ENCODE measurements at regions not wholly inside any gene's neighbourhood (a gene's known extent, or its start where the extent isn't known, plus 50 kb on each side); places are given as distances from the start of the nearest gene placed in this dataset.

DNA sequence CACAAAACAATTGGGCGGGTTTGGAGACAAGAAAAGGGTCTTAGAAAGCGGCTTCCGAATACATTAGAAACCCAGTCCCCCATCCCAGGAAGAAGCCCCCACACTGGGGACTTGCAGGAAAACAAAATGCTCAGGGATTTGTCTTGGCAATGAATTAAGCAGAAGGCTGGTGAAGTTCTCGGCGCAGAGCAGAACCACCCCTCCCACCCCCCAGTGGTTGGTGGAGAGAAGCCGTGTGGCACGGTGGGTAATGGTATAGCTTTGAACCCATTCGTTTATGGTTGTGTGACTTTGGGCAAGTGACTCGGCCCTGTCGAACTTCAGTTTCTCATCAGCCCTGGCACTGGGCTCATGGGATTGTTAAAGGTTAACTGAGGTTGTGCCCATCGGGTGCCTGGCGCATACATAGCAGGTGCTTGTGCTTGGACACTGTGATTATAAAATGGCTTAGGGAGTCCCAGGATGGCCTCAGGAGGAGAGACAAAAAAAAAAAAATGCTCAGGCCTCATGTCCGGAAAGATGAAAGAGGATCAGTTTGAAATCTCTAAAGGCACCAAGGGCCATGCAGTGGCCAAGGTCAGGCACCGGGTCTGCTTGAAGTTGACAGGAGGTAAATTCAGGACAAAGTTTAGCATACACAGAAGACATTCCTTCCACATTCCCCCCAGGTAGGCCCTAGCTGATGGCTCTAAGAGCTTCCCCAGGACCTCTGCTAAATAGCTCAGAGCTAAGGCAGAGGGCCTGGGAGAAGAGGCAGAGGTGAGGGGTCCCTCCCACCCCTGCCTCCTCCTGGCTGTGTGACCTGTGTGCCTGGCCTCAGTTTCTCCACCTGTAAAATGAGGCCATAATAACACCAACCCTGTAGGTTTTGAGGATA is 120.1 kb upstream of the PTPN1 start:
- Histone ChIP-seq H3K4me1 (peaks cover 31% of the 10 kb centered on the region), H3K27me3 (ENCODE audit: insufficient read depth in 3 of 3, low read length in 2 of 3) (no peaks in the 10 kb centered on the region), H3K4me3 (no peak overlapping the region), H3K36me3 (ENCODE audit: insufficient read depth in 1 of 2, low read depth in 1 of 2) (no peaks in the 10 kb centered on the region), H3K27ac (peak overlapping the region; percentile 72), H3K9me3 (no peaks in the 10 kb centered on the region)
- DNase-seq = no peak
- TF ChIP-seq, protein P1, sequence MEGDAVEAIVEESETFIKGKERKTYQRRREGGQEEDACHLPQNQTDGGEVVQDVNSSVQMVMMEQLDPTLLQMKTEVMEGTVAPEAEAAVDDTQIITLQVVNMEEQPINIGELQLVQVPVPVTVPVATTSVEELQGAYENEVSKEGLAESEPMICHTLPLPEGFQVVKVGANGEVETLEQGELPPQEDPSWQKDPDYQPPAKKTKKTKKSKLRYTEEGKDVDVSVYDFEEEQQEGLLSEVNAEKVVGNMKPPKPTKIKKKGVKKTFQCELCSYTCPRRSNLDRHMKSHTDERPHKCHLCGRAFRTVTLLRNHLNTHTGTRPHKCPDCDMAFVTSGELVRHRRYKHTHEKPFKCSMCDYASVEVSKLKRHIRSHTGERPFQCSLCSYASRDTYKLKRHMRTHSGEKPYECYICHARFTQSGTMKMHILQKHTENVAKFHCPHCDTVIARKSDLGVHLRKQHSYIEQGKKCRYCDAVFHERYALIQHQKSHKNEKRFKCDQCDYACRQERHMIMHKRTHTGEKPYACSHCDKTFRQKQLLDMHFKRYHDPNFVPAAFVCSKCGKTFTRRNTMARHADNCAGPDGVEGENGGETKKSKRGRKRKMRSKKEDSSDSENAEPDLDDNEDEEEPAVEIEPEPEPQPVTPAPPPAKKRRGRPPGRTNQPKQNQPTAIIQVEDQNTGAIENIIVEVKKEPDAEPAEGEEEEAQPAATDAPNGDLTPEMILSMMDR (IDR thresholded peaks at IDR 0.05) = no peak
- intact Hi-C loops (cut with DNase I) = no loop called here
- 42 to 56% (median 44%) methylated on average over 14 of the region's 14 CpGs for WGBS, 3 donors
- peak; percentile 45 to 82 (median 72) for ATAC-seq

GRCh38 chr20:50390685-50391443 is 119.3 kb upstream of the PTPN1 start:
- WGBS, 3 donors = 77 to 90% (median 82%) methylated on average over 15 of the region's 15 CpGs
- ATAC-seq = no peak
- Histone ChIP-seq H3K27ac (peak overlapping the region; percentile 72), H3K9me3 (no peaks in the 10 kb centered on the region), H3K4me1 (peaks cover 39% of the 10 kb centered on the region), H3K4me3 (no peak overlapping the region), H3K27me3 (ENCODE audit: insufficient read depth in 3 of 3, low read length in 2 of 3) (no peaks in the 10 kb centered on the region), H3K36me3 (ENCODE audit: insufficient read depth in 1 of 2, low read depth in 1 of 2) (no peaks in the 10 kb centered on the region)
- DNase-seq = no peak
- TF ChIP-seq, protein P1 (IDR thresholded peaks at IDR 0.05) = no peak
- intact Hi-C loops (cut with DNase I) = no loop called here

- intact Hi-C loops (cut with DNase I) = no loop called here
- Histone ChIP-seq H3K27ac (peak overlapping the region; percentile 41), H3K4me1 (peaks cover 46% of the 10 kb centered on the region), H3K9me3 (no peaks in the 10 kb centered on the region), H3K4me3 (no peak overlapping the region), H3K27me3 (ENCODE audit: insufficient read depth in 3 of 3, low read length in 2 of 3) (no peaks in the 10 kb centered on the region), H3K36me3 (ENCODE audit: insufficient read depth in 1 of 2, low read depth in 1 of 2) (no peaks in the 10 kb centered on the region)
- TF ChIP-seq, protein P1 (IDR thresholded peaks at IDR 0.05) = no peak
- DNase-seq (no peak), ATAC-seq (no peak)
- 96 to 98% (median 96%) methylated on average over 15 of the region's 15 CpGs for WGBS, 3 donors
Observed at GRCh38 chr20:50391444-50392137, 118.6 kb upstream of the PTPN1 start.

GRCh38 chr20:50392138-50392866 is 117.9 kb upstream of the PTPN1 start:
- H3K27me3 ChIP-seq (ENCODE audit: insufficient read depth in 3 of 3, low read length in 2 of 3) = no peaks in the 10 kb centered on the region
- H3K27ac ChIP-seq = peak overlapping the region; percentile 41
- TF ChIP-seq, protein P1 (IDR thresholded peaks at IDR 0.05) = no peak
- DNase-seq (no peak), ATAC-seq (no peak)
- H3K36me3 ChIP-seq (ENCODE audit: insufficient read depth in 1 of 2, low read depth in 1 of 2) = no peaks in the 10 kb centered on the region
- no peak overlapping the region for H3K4me3 ChIP-seq
- H3K4me1 ChIP-seq = peaks cover 53% of the 10 kb centered on the region
- intact Hi-C loops (cut with DNase I) = no loop called here
- 88 to 93% (median 92%) methylated on average over 9 of the region's 9 CpGs for WGBS, 3 donors
- no peaks in the 10 kb centered on the region for H3K9me3 ChIP-seq
